ENCODE measurements at regions not wholly inside any gene's neighbourhood (a gene's known extent, or its start where the extent isn't known, plus 50 kb on each side); places are given as distances from the start of the nearest gene placed in this dataset.
"Not testable (repeated sequence)": the region's sequence is repeated elsewhere in the genome, so short reads cannot be mapped to it uniquely, and the experiment has no call there.

DNA sequence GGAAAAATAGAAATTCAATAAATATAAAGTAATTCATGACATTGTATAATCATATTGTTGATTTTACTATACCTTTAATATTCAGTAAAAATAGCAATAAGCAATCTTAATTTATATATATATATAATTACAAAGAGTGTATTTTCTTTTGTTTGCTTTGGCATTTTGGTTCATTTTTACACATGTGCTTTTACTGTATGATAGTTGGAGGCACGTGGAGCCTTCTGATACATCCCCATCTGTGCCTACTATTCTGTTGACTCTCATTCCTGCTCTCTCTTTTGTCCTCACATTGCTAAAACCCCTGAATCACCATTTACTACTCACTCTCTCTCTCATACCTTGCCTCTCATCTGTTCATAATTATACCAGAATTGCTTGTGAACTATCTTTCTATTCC lies 106.4 kb upstream of the NDST4 start:
- no peak for DNase-seq
- no peaks in the 10 kb centered on the region for H3K4me1 ChIP-seq
- 50 to 52% methylated on average over 1 of the region's 1 CpG for WGBS, 2 donors
- TF ChIP-seq POLR2A (IDR thresholded peaks at IDR 0.05): no peak
- TF ChIP-seq CTCF (IDR thresholded peaks at IDR 0.05): no peak
- H3K9me3 ChIP-seq: no peaks in the 10 kb centered on the region
- H3K4me3 ChIP-seq (replicated peaks in 1 of 3): no peak overlapping the region
- no peak overlapping the region for H3K27ac ChIP-seq
- H3K36me3 ChIP-seq: no peaks in the 10 kb centered on the region
- no peaks in the 10 kb centered on the region for H3K27me3 ChIP-seq
- intact Hi-C loops (cut with DNase I): no loop called here

DNA sequence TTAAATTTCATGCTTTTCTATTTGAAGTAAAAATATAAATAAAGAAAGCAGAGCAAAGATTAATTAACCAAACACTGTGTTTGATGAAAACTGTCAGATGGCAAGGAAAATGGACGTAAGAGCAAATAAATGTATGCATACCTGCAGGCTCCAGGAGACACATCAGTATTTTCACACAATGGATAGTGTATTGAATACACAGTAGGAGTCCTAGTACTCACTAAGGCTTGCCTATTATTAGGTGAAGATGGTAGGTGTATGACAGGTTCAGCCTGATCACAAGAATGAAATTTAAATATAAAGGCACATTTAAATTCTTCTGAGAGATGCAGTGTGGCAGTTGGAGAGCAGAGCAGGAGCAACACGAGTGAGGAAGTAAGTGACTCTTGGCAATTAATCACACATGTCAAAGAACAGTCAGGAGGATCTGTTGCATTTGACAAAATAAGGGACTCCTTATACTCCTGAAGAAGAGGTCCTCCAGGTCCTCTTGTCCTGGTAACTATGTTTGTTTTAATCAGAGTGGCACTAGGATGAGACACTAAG lies 106.0 kb upstream of the NDST4 start:
- DNase-seq: no peak

GRCh38 chr4:115215935-115216334 lies 102.5 kb upstream of the NDST4 start:
- Histone ChIP-seq H3K9me3 (no peaks in the 10 kb centered on the region), H3K27ac (no peak overlapping the region), H3K27me3 (no peaks in the 10 kb centered on the region), H3K4me3 (replicated peaks in 1 of 3) (no peak overlapping the region), H3K36me3 (no peaks in the 10 kb centered on the region), H3K4me1 (no peaks in the 10 kb centered on the region)
- TF ChIP-seq POLR2A (IDR thresholded peaks at IDR 0.05) (no peak), CTCF (IDR thresholded peaks at IDR 0.05) (no peak)
- intact Hi-C loops (cut with DNase I): no loop called here
- no peak for DNase-seq
- WGBS, 2 donors: 75 to 79% methylated on average over 3 of the region's 3 CpGs

More for the DNA sequence above, 106.0 kb upstream of the NDST4 start:
- 31 to 38% methylated on average over 2 of the region's 2 CpGs for WGBS, 2 donors
- no peak overlapping the region for H3K27ac ChIP-seq
- H3K4me1 ChIP-seq: no peaks in the 10 kb centered on the region
- no peaks in the 10 kb centered on the region for H3K36me3 ChIP-seq
- H3K4me3 ChIP-seq (replicated peaks in 1 of 3): no peak overlapping the region
- H3K27me3 ChIP-seq: no peaks in the 10 kb centered on the region
- no peaks in the 10 kb centered on the region for H3K9me3 ChIP-seq
- TF ChIP-seq POLR2A (IDR thresholded peaks at IDR 0.05): no peak
- no peak for TF ChIP-seq CTCF (IDR thresholded peaks at IDR 0.05)
- intact Hi-C loops (cut with DNase I): no loop called here

DNA sequence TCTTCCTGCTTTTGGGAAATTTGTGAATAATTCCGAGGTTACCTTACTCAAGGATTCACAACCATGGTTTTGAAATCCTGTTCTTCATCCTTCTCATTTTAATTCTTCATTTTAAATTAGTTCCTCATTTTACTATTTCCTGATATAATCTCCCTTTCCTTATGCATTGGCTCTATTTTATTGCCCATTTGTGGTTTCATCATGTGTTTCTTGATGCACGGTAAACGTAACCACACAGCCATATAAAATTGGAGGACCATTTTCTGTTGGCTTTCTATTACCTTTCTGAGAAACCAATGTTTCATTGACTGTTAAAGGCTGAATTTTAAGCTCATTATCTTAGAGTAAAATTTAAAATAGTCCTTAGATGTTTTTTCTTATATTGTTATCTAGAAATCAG lies 100.3 kb upstream of the NDST4 start:
- TF ChIP-seq POLR2A (IDR thresholded peaks at IDR 0.05) (no peak), CTCF (IDR thresholded peaks at IDR 0.05) (no peak)
- no peak for DNase-seq
- intact Hi-C loops (cut with DNase I): no loop called here
- Histone ChIP-seq H3K27ac (no peak overlapping the region), H3K4me1 (no peaks in the 10 kb centered on the region), H3K9me3 (no peaks in the 10 kb centered on the region), H3K36me3 (no peaks in the 10 kb centered on the region), H3K4me3 (replicated peaks in 1 of 3) (no peak overlapping the region), H3K27me3 (no peaks in the 10 kb centered on the region)
- 83 to 94% methylated on average over 3 of the region's 3 CpGs for WGBS, 2 donors

DNA sequence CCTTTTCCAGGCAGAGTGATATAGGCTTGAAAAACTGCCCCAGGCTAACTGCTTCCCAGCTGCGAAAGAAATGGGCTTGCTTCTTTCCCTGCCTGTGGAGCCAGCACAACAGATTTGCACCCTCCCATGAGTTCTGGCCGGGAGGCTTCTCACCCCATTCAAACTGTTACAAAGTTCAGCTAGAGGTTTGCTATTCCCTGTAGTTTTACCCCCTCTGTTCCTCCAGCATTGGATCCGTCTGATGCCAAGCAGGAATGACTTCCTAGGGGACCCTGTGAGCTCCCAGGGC lies 87.6 kb upstream of the NDST4 start:
- no peaks in the 10 kb centered on the region for H3K36me3 ChIP-seq
- intact Hi-C loops (cut with DNase I): no loop called here
- WGBS, 2 donors: 67 to 80% methylated on average over 3 of the region's 3 CpGs
- no peaks in the 10 kb centered on the region for H3K4me1 ChIP-seq
- no peak overlapping the region for H3K4me3 ChIP-seq (replicated peaks in 1 of 3)
- TF ChIP-seq POLR2A (IDR thresholded peaks at IDR 0.05) (no peak), CTCF (IDR thresholded peaks at IDR 0.05) (no peak)
- H3K27me3 ChIP-seq: no peaks in the 10 kb centered on the region
- no peak for DNase-seq
- no peaks in the 10 kb centered on the region for H3K9me3 ChIP-seq
- H3K27ac ChIP-seq: no peak overlapping the region

DNA sequence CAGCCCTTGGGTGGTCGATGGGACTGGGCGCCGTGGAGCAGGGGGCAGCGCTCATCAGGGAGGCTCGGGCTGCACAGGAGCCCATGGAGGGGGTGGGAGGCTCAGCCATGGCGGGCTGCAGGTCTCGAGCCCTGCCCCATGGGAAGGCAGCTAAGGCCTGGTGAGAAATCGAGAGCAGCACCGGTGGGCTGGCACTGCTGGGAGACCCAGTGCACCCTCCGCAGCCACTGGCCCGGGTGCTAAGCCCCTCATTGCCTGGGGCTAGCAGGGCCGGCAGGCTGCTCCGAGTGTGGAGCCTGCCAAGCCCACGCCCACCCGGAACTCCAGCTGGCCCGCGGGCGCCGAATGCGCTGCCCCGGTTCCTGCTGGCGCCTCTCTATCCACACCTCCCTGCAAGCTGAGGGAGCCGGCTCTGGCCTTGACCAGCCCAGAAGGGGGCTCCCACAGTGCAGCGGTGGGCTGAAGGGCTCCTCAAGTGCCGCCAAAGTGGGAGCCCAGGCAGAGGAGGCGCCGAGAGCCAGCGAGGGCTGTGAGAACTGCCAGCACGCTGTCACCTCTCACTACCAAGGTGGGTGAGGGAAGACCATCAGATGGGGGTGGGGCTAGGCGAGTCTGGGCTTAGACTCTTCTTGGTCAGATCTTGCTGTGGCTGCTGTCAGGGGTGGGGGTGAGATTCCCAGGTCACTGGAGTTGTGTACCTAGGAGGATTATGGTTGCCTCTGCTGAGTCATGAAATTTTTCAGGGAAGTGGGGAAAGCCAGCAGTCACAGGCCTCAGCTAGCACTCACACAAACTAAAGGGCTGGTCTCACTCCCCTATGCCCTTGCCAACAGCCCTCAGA lies 87.0 kb upstream of the NDST4 start:
- intact Hi-C loops (cut with DNase I); H3K4me3 ChIP-seq (replicated peaks in 1 of 3); H3K4me1 ChIP-seq; H3K27ac ChIP-seq; H3K27me3 ChIP-seq; DNase-seq; H3K36me3 ChIP-seq; H3K9me3 ChIP-seq: not testable (repeated sequence)
- WGBS, 2 donors: 97 to 100% methylated on average over 13 to 21 of the region's 30 CpGs

DNA sequence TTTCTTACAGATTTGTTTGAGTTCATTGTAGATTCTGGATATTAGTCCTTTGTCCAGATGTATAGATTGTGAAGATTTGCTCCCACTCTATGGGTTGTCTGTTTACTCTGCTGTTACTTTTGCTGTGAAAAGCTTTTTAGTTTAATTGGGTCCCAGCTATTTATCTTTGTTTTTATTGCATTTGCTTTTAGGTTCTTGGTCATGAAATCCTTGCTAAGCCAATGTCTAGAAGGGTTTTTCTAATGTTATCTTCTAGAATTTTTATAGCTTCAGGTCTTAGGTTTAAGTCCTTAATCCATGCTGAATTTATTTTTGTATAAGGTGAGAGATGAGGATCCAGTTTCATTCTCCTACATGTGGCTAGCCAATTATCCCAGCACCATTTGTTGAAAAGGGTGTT lies 81.2 kb upstream of the NDST4 start:
- H3K27me3 ChIP-seq; H3K9me3 ChIP-seq; DNase-seq; H3K4me1 ChIP-seq; H3K36me3 ChIP-seq; H3K27ac ChIP-seq; H3K4me3 ChIP-seq (replicated peaks in 1 of 3); intact Hi-C loops (cut with DNase I): not testable (repeated sequence)
